BJ (cell line): ENCODE measurements at regions not wholly inside any gene's neighbourhood (a gene's known extent, or its start where the extent isn't known, plus 50 kb on each side); places are given as distances from the start of the nearest gene placed in this dataset.

Source experiments
- CTCF ChIA-PET: fragments of 350-600 bp; formaldehyde crosslinking; extraction: SDS; loops from one replicate; lab custom pipeline; 2021; ENCODE audit warnings: antibody characterized with exemption, inconsistent platforms; lab: Yijun Ruan, JAX
- POLR2A ChIA-PET: fragments of 300-600 bp; sonication (Branson Sonifier 250); formaldehyde crosslinking; extraction: SDS; loops from one replicate; lab custom pipeline; 2021; ENCODE audit warnings: antibody characterized with exemption; lab: Charles Lee
- DNase-seq: peaks from one replicate; pipeline ENCODE4 v3.0.0-alpha.2; 2011; ENCODE audit warnings: low read depth
- H3K27me3 ChIP-seq: 2 replicates; pipeline ENCODE4 v1.6.0; 2011; ENCODE audit warnings: low read length; ENCODE audit not compliant: control insufficient read depth, insufficient read depth
- H3K36me3 ChIP-seq: 2 replicates; pipeline ENCODE4 v1.5.1; 2011; ENCODE audit warnings: low read length; ENCODE audit not compliant: control insufficient read depth, insufficient read depth
- H3K4me3 ChIP-seq: 2 replicates; pipeline ENCODE4 v1.5.1; 2011; ENCODE audit warnings: low read depth, mild to moderate bottlenecking, control low read depth, low read length
- TF ChIP-seq, protein P1 (sequence below): IDR thresholded peaks from 2 replicates; pipeline ENCODE4 v1.5.1; 2011; ENCODE audit warnings: low read depth, mild to moderate bottlenecking, control low read depth, inconsistent platforms, low read length, moderate library complexity; ENCODE audit not compliant: insufficient read depth

DNA sequence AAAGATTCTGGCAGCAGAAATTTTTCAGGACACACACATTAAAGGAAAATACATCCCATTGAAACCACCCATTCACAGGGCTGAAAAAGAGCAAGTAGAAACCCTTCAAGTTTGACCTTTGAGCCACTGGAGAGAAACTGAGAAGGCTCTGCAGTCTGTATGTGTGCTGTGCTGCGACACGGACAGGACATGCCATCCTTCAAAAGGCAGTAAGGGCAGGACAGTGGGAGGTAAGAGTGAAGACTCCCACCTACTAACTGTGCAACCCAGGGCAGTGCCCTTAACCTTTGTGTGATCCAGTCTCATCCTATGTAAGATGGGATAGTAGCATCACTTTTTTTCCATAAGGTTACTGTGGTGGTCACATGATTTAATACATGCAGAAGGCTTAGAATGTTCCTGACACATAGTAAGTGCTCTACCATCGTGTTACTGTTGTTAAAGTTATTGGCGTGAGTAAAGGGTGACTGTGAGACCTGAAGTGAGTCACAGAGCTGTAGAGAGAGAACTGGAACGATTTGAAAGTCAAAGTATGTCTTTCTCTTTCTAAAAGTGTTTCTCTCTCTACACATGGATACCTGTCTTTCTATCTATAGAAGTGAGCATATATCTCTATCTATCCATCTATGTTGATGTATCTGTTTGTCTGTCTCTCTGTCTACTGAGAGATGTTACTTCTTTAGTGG, 153.7 kb upstream of the OLIG3 start:
- no peak for DNase-seq
- TF ChIP-seq, protein P1, sequence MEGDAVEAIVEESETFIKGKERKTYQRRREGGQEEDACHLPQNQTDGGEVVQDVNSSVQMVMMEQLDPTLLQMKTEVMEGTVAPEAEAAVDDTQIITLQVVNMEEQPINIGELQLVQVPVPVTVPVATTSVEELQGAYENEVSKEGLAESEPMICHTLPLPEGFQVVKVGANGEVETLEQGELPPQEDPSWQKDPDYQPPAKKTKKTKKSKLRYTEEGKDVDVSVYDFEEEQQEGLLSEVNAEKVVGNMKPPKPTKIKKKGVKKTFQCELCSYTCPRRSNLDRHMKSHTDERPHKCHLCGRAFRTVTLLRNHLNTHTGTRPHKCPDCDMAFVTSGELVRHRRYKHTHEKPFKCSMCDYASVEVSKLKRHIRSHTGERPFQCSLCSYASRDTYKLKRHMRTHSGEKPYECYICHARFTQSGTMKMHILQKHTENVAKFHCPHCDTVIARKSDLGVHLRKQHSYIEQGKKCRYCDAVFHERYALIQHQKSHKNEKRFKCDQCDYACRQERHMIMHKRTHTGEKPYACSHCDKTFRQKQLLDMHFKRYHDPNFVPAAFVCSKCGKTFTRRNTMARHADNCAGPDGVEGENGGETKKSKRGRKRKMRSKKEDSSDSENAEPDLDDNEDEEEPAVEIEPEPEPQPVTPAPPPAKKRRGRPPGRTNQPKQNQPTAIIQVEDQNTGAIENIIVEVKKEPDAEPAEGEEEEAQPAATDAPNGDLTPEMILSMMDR = no peak
- no peak overlapping the region for H3K4me3 ChIP-seq
- H3K36me3 ChIP-seq = no peaks in the 10 kb centered on the region
- ChIA-PET CTCF (no interaction called here), POLR2A (no interaction called here)
- no peaks in the 10 kb centered on the region for H3K27me3 ChIP-seq

DNA sequence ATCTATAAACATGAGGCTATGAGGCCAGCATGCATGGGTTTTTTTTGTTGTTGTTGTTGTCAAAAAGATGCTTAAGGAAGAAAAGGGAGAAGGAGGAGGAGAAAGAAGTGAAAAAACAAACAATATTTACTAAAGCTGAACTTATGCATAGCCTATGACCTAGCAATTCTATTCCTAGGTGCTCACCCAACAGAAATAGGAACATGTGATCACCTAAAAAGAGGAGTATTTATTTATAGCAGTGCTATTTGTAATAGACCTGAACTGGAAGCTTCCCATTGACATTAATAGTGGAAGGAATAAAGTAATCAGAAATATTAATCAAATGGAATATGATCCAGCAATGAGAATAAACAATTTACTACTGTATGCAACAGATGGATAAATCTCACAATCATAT, 156.5 kb upstream of the OLIG3 start:
- POLR2A ChIA-PET = no interaction called here
- Histone ChIP-seq H3K36me3 (no peaks in the 10 kb centered on the region), H3K4me3 (no peak overlapping the region), H3K27me3 (no peaks in the 10 kb centered on the region)
- CTCF ChIA-PET = interaction anchor here (1.0 to 2.7 kb wide), 3 partner anchors 9 to 380 kb away, joined by 5 to 8 read pairs (median 5); no protein-coding TSS in a partner anchor
- TF ChIP-seq, protein P1 = no peak
- no peak for DNase-seq

DNA sequence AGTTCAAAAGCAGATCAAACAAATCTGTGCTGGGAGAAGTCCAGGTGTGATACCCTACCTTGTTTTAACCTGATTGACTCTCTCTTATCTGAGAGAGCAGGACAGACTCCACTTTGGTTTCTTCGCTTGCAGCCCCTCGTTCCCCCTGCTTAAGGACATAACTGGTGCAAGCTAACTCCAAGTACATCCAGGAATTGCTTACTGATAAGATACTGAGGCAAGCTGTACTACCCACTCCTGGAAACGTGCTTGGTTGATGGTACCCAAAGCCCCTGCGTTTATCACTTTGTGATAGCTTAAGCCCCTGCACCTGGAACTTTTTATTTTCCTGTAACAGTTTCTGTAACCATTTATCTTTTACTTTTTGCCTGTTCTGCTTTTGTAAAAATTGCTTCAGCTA, 157.0 kb upstream of the OLIG3 start:
- ChIA-PET POLR2A (no interaction called here), CTCF (interaction anchor here (0.7 to 2.7 kb wide), 3 partner anchors 10 to 46 kb away, joined by 3 to 8 read pairs (median 5); no protein-coding TSS in a partner anchor)
- TF ChIP-seq, protein P1 = no peak

DNA sequence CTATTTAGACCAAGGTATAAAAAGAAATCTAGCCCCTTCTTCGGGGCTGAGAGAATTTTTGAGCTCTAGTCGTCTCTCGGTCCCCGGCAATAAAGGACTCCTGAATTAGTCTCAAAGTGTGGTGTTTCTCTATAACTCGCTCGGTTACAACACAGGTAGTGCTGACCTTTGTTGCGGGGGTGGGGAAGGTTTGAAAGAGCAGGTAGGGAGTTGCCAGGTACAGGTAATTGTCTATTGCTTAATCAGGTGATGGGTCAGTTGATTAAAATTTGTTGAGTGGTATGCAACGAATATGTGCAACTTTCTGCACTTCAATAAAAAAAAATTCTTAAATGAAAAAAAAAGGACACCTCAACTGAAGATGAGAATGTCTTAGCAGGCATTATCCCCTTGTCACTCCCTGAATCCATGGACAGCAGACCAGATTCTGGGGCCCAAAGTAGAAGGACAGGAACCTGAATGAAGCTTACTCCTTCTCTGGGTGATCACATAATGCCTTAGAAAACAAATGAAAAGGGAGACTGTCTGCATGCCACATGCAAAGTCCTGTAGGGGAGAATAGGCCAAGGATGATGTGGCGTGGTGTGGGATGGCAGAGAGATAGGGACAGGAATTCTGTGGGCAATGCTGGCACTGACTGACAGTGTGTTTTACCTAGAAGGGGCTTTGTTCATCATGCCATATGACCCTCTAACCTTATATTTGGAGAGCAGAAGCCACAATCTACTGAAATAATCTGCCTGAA, 157.6 kb upstream of the OLIG3 start:
- CTCF ChIA-PET = interaction anchor here (0.7 to 2.7 kb wide), 4 partner anchors 10 to 45 kb away, joined by 3 to 8 read pairs (median 4); no protein-coding TSS in a partner anchor
- Histone ChIP-seq H3K4me3 (no peak overlapping the region), H3K36me3 (no peaks in the 10 kb centered on the region), H3K27me3 (no peaks in the 10 kb centered on the region)
- TF ChIP-seq, protein P1 = no peak
- POLR2A ChIA-PET = no interaction called here
- DNase-seq = no peak

More for the DNA sequence above, 157.0 kb upstream of the OLIG3 start:
- Histone ChIP-seq H3K27me3 (no peaks in the 10 kb centered on the region), H3K4me3 (no peak overlapping the region), H3K36me3 (no peaks in the 10 kb centered on the region)
- no peak for DNase-seq
